Osteoblast (primary cell): ENCODE measurements at regions not wholly inside any gene's neighbourhood (a gene's known extent, or its start where the extent isn't known, plus 50 kb on each side); places are given as distances from the start of the nearest gene placed in this dataset.

ENCODE experiments used
- DNase-seq: peaks from one replicate; pipeline ENCODE4 v3.0.0; 2011; ENCODE audit warnings: low spot score, mixed read lengths; ENCODE audit not compliant: insufficient read length; ENCODE audit errors: missing footprints
- H2AFZ ChIP-seq: 2 replicates; pipeline ENCODE4 v1.6.0; 2011; ENCODE audit warnings: mild to moderate bottlenecking, low read length
- H3K27ac ChIP-seq: 2 replicates; pipeline ENCODE4 v1.5.1; 2011; ENCODE audit warnings: mild to moderate bottlenecking, low read depth, low read length, moderate library complexity
- H3K27me3 ChIP-seq: 2 replicates; pipeline ENCODE4 v1.6.0; 2012; ENCODE audit warnings: mild to moderate bottlenecking, control low read depth, inconsistent platforms, low read length, moderate library complexity; ENCODE audit not compliant: insufficient read depth
- H3K36me3 ChIP-seq: 2 replicates; pipeline ENCODE4 v1.5.1; 2011; ENCODE audit warnings: mild to moderate bottlenecking, low read length, control low read depth, moderate library complexity; ENCODE audit not compliant: insufficient read depth
- H3K4me1 ChIP-seq: 2 replicates; pipeline ENCODE4 v1.5.1; 2011; ENCODE audit warnings: mild to moderate bottlenecking, low read length, control low read depth, moderate library complexity; ENCODE audit not compliant: insufficient read depth
- H3K4me2 ChIP-seq: 2 replicates; pipeline ENCODE4 v1.6.0; 2011; ENCODE audit warnings: mild to moderate bottlenecking, low read length; ENCODE audit not compliant: insufficient read depth
- H3K4me3 ChIP-seq: fragments of 200-600 bp; sonication (generic); 3 replicates; pipeline ENCODE4 v1.5.1; 2012; ENCODE audit warnings: mild to moderate bottlenecking, low read length, inconsistent platforms; ENCODE audit not compliant: insufficient read depth
- H3K79me2 ChIP-seq: 2 replicates; pipeline ENCODE4 v1.6.0; 2012; ENCODE audit warnings: mild to moderate bottlenecking, low read length, control low read depth, inconsistent platforms; ENCODE audit not compliant: insufficient read depth
- H3K9me3 ChIP-seq: 2 replicates; pipeline ENCODE4 v1.5.1; 2011; ENCODE audit warnings: low read depth, low read length, control low read depth
- H4K20me1 ChIP-seq: 2 replicates; pipeline ENCODE4 v1.6.0; 2012; ENCODE audit warnings: mild to moderate bottlenecking, low read length, control low read depth; ENCODE audit not compliant: insufficient read depth
- CTCF ChIP-seq: IDR thresholded peaks from 2 replicates; pipeline ENCODE4 v1.5.1; 2011; ENCODE audit warnings: mild to moderate bottlenecking, low read depth, low read length, moderate library complexity; ENCODE audit errors: extremely low read depth

- TF ChIP-seq CTCF: no peak
Observed at GRCh38 chr7:438361-438760, 81.3 kb downstream of the PDGFA start.

GRCh38 chr7:438916-439315, 80.7 kb downstream of the PDGFA start:
- no peak for TF ChIP-seq CTCF
- H3K79me2 ChIP-seq: no peaks in the 10 kb centered on the region
- no peak for DNase-seq
- peaks cover 2% of the 10 kb centered on the region for H3K9me3 ChIP-seq
- no peak overlapping the region for H2AFZ ChIP-seq
- no peak overlapping the region for H3K4me3 ChIP-seq
- H3K27ac ChIP-seq: no peak overlapping the region
- H3K4me1 ChIP-seq: peaks cover 3% of the 10 kb centered on the region
- no peaks in the 10 kb centered on the region for H3K36me3 ChIP-seq
- H4K20me1 ChIP-seq: no peaks in the 10 kb centered on the region
- no peak overlapping the region for H3K4me2 ChIP-seq
- no peaks in the 10 kb centered on the region for H3K27me3 ChIP-seq

More at GRCh38 chr7:438361-438760, 81.3 kb downstream of the PDGFA start:
- peaks cover 3% of the 10 kb centered on the region for H3K4me1 ChIP-seq
- no peaks in the 10 kb centered on the region for H4K20me1 ChIP-seq
- H2AFZ ChIP-seq: no peak overlapping the region
- no peak overlapping the region for H3K27ac ChIP-seq
- no peak overlapping the region for H3K4me3 ChIP-seq
- no peaks in the 10 kb centered on the region for H3K36me3 ChIP-seq
- H3K27me3 ChIP-seq: no peaks in the 10 kb centered on the region
- H3K9me3 ChIP-seq: peaks cover 2% of the 10 kb centered on the region
- no peak overlapping the region for H3K4me2 ChIP-seq
- DNase-seq: no peak
- H3K79me2 ChIP-seq: no peaks in the 10 kb centered on the region

DNA sequence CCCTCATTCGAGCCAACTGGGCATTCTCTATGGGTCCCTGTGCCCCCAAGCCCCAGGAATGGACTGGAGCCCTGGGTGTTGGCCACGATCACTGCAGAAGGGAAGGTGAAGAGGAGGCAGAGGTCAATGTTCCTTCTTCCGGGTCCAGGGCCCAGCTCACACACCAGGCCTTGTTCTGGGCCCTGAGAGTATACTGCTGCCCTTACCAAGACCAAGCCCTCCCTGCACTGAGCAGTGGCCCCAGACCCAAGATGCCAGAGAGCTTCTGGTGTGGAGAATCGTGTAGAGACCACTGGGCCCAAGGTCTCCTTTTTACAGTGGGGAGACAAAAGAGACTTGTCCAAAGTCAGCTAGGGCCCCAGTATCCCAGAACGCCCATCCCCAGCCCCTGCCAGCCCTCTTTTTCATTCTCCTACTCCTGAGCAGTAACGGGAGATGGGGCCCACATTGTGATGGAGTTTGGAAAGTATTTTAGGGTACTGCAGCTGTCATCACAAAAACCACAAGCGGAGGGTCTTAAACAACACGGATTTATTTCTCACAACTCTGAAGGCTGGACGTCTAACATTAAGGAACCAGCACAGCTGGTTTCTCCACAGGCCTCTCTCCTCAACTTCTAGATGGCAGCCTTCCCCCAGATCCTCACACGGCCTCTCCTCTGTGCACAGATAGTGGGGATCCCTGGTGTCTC, 79.4 kb downstream of the PDGFA start:
- Histone ChIP-seq H3K9me3 (peaks cover 2% of the 10 kb centered on the region), H3K79me2 (no peaks in the 10 kb centered on the region), H3K36me3 (no peaks in the 10 kb centered on the region), H3K4me3 (no peak overlapping the region), H3K27me3 (no peaks in the 10 kb centered on the region), H2AFZ (no peak overlapping the region), H4K20me1 (no peaks in the 10 kb centered on the region), H3K27ac (no peak overlapping the region), H3K4me2 (no peak overlapping the region), H3K4me1 (peaks cover 3% of the 10 kb centered on the region)
- DNase-seq: no peak
- no peak for TF ChIP-seq CTCF

- Histone ChIP-seq H3K4me3 (no peak overlapping the region), H3K36me3 (no peaks in the 10 kb centered on the region), H3K4me2 (no peak overlapping the region), H2AFZ (no peak overlapping the region), H3K79me2 (no peaks in the 10 kb centered on the region), H3K9me3 (peaks cover 2% of the 10 kb centered on the region), H3K4me1 (no peaks in the 10 kb centered on the region), H4K20me1 (no peaks in the 10 kb centered on the region), H3K27me3 (no peaks in the 10 kb centered on the region), H3K27ac (no peak overlapping the region)
- no peak for DNase-seq
- no peak for TF ChIP-seq CTCF
Observed at GRCh38 chr7:441684-442421, 77.8 kb downstream of the PDGFA start.
